GM12891 (cell line): ENCODE measurements at regions not wholly inside any gene's neighbourhood (a gene's known extent, or its start where the extent isn't known, plus 50 kb on each side); places are given as distances from the start of the nearest gene placed in this dataset.

ENCODE experiments used
- POLR2A ChIP-seq: IDR thresholded peaks from 2 replicates; pipeline ENCODE4 v1.6.1; 2011; ENCODE audit warnings: low read depth, low read length, control low read depth
- POLR2AphosphoS5 ChIP-seq: IDR thresholded peaks from 2 replicates; pipeline ENCODE4 v1.6.1; 2011; ENCODE audit warnings: low read depth, low read length, control low read depth

DNA sequence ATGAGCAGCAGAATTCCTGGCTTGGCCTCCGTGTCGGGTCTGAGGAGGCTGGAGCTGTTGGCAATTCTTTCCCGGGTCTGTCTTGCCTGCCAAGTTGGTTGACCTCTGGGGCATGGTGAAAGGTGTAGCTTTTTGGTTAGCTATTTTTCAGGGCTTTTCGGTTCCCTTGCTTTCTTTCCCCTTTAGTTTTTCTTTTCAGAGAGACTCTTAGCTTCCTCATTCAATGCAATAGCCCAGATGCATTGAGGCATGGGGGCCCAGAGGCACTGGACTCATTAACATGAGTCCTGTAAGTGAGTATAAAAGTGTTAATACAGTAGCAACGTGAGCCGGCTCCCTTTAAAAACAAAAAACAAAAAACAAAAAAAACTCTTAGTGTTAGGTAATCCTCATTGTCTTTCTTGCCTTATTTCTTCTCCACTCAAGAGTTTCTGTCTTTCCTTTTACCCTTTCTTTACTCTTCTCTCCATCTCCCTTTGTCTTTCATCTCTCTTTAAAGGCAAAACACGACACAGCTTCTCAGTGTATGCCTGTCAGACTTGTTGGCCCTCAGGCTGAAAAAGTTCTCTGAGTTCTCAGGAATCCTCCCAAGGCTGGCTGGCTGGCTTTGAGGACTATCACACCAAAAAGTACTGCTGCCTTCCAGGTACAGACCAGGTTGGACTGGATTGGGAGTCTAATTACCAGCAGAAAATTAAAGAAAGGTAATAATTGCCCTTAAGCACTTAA lies 289.9 kb upstream of the TUT7 start:
- TF ChIP-seq POLR2A (no peak), POLR2AphosphoS5 (no peak)
